Activated CD8-positive, alpha-beta T cell treated with anti-CD3 and anti-CD28 coated beads for 36 hours (primary cell): ENCODE measurements at regions not wholly inside any gene's neighbourhood (a gene's known extent, or its start where the extent isn't known, plus 50 kb on each side); places are given as distances from the start of the nearest gene placed in this dataset.
A peak's percentile ranks its signal among the peaks of the same experiment; 100 is the strongest.

Experiments
- ATAC-seq: fragments of 200-7000 bp; cut with Tn5 transposase; one replicate; pipeline ENCODE4 v1.10.0; 2021; ENCODE audit warnings: mild to moderate bottlenecking, moderate library complexity
- CTCF ChIA-PET: fragments of 350-600 bp; sonication (Branson Sonifier 250); formaldehyde crosslinking; loops from one replicate; lab custom pipeline; 2021; ENCODE audit warnings: antibody characterized with exemption; lab: Charles Lee
- POLR2A ChIA-PET: fragments of 350-600 bp; sonication (Branson Sonifier 250); formaldehyde crosslinking; loops from one replicate; lab custom pipeline; 2021; ENCODE audit warnings: antibody characterized with exemption; lab: Charles Lee
- DNase-seq: peaks from one replicate; pipeline ENCODE4 v3.0.0-alpha.2; 2020
- H3K27ac Mint-ChIP-seq: one replicate; pipeline ENCODE4 v1.8.0; 2021; ENCODE audit warnings: mild to moderate bottlenecking, mixed read lengths
- H3K27me3 Mint-ChIP-seq: one replicate; pipeline ENCODE4 v1.8.0; 2021; ENCODE audit warnings: mixed read lengths
- H3K36me3 Mint-ChIP-seq: one replicate; pipeline ENCODE4 v1.8.0; 2021; ENCODE audit warnings: low read depth, mixed read lengths
- H3K4me1 Mint-ChIP-seq: one replicate; pipeline ENCODE4 v1.8.0; 2021; ENCODE audit warnings: low read depth, mixed read lengths
- H3K4me3 Mint-ChIP-seq: one replicate; pipeline ENCODE4 v1.8.0; 2021; ENCODE audit warnings: mild to moderate bottlenecking, moderate library complexity, mixed read lengths
- H3K9me3 Mint-ChIP-seq: one replicate; pipeline ENCODE4 v1.8.0; 2021; ENCODE audit warnings: mixed read lengths
- intact Hi-C: fragments of 100-400 bp; cut with micrococcal nuclease; formaldehyde crosslinking; loops from one replicate; pipeline ENCODE4 v1.10.0; 2022
- TF ChIP-seq, protein P1 (sequence below): fragments of 200-600 bp; IDR thresholded peaks from one replicate; pipeline ENCODE4 v1.8.0; 2022; ENCODE audit warnings: antibody characterized with exemption, mild to moderate bottlenecking

DNA sequence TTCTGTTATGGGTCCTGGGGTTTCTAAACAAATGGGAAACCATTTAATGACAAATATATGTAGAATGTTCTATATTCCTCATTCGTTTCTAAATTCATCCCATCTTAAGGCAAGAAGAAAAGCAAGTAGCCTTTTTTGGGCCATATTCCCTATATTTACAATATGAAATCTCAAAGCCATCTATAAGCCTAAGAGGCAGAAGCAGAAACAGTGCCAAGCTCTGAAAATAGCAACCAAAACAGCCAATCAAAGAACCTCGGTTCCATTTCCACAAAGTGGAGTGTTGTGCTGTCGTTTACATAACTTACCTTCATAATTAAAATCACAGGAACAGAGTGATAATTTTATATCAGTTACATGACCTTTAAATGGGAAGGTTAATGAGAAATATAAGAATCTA lies 330.6 kb upstream of the GATB start:
- ATAC-seq = no peak
- Mint-ChIP-seq H3K27ac (no peak overlapping the region), H3K4me3 (no peak overlapping the region), H3K9me3 (no peaks in the 10 kb centered on the region), H3K36me3 (no peaks in the 10 kb centered on the region), H3K27me3 (no peaks in the 10 kb centered on the region), H3K4me1 (peaks cover 41% of the 10 kb centered on the region)
- TF ChIP-seq, protein P1, sequence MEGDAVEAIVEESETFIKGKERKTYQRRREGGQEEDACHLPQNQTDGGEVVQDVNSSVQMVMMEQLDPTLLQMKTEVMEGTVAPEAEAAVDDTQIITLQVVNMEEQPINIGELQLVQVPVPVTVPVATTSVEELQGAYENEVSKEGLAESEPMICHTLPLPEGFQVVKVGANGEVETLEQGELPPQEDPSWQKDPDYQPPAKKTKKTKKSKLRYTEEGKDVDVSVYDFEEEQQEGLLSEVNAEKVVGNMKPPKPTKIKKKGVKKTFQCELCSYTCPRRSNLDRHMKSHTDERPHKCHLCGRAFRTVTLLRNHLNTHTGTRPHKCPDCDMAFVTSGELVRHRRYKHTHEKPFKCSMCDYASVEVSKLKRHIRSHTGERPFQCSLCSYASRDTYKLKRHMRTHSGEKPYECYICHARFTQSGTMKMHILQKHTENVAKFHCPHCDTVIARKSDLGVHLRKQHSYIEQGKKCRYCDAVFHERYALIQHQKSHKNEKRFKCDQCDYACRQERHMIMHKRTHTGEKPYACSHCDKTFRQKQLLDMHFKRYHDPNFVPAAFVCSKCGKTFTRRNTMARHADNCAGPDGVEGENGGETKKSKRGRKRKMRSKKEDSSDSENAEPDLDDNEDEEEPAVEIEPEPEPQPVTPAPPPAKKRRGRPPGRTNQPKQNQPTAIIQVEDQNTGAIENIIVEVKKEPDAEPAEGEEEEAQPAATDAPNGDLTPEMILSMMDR = no peak
- DNase-seq = no peak
- intact Hi-C loops = no loop called here
- ChIA-PET CTCF (no interaction called here), POLR2A (interaction anchor here (2.4 kb wide), 1 partner anchor 9 kb away, joined by 11 read pairs; no protein-coding TSS in a partner anchor)

DNA sequence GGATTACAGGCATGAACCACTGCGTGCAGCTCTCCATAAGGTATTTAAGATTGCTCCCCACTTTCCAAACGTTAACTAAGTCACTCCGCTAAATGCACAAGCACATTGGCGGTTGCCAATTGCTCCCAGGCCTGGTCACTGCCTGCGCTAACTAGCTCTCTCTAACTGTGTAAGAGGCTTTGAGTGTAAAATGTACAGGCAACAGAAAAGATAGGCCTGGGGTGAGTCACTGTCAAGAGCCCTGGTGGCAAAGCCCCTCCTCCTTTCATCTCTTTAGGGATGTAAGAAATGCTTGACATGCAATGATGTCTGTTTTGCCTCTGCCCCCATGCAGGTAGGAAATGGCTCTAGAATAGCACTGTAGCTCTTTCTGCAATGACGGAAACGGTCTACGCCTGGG lies 329.7 kb upstream of the GATB start:
- intact Hi-C loops = no loop called here
- Mint-ChIP-seq H3K9me3 (no peaks in the 10 kb centered on the region), H3K4me3 (no peak overlapping the region), H3K27ac (peak overlapping the region; percentile 85), H3K36me3 (no peaks in the 10 kb centered on the region), H3K4me1 (peaks cover 39% of the 10 kb centered on the region), H3K27me3 (no peaks in the 10 kb centered on the region)
- TF ChIP-seq, protein P1 = no peak
- ChIA-PET CTCF (interaction anchor here (1.6 kb wide), 1 partner anchor 10 kb away, joined by 8 read pairs; no protein-coding TSS in a partner anchor), POLR2A (interaction anchor here (2.4 kb wide), 1 partner anchor 10 kb away, joined by 11 read pairs; no protein-coding TSS in a partner anchor)
- DNase-seq (peak; percentile 57), ATAC-seq (peak; percentile 88)

DNA sequence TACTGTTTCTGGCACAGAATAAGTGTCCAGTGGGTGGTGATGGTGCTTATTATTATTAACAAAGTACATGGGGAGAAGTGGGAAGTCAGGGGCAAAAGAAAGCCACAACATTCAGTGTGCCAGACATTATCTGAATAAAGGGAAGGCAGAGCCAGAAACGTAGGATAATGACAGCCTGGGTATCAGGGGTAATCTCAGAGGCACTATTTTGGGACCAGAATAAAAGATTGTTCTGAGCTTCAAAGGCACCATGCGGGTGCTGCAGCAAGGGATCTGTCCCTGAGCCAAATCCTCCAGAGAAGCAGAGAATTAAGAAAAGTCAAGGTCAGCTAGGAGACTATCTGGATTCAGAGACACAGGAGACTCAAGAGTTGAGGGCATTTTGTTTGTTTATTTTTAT lies 328.8 kb upstream of the GATB start:
- no peaks in the 10 kb centered on the region for H3K9me3 Mint-ChIP-seq
- DNase-seq (no peak), ATAC-seq (no peak)
- H3K4me1 Mint-ChIP-seq = peaks cover 39% of the 10 kb centered on the region
- intact Hi-C loops = no loop called here
- no peak overlapping the region for H3K27ac Mint-ChIP-seq
- ChIA-PET POLR2A (interaction anchor here (2.4 kb wide), 1 partner anchor 11 kb away, joined by 11 read pairs; no protein-coding TSS in a partner anchor), CTCF (interaction anchor here (1.6 kb wide), 1 partner anchor 11 kb away, joined by 8 read pairs; no protein-coding TSS in a partner anchor)
- TF ChIP-seq, protein P1 = no peak
- H3K4me3 Mint-ChIP-seq = no peak overlapping the region
- no peaks in the 10 kb centered on the region for H3K27me3 Mint-ChIP-seq
- H3K36me3 Mint-ChIP-seq = no peaks in the 10 kb centered on the region

DNA sequence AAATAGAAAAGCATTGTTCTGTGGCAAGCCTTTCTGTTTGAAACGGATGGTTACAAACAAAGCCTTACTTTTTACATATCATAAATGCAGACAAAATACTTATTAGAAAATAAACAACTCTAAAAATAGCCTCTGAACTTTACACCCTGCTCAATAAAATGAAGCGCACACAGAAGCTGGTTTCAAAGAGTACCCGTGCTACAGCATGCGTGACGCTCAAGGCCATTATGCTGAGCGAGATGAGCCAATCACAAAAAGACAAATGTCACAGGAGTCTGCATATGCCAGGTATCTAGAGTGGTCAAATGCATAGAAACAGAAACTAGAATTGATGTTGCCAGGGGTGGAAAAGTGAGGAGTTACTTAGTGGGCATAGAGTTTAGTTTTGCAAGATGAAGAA lies 326.5 kb upstream of the GATB start:
- ChIA-PET CTCF (interaction anchor here (1.5 kb wide), 1 partner anchor 10 kb away, joined by 3 read pairs; no protein-coding TSS in a partner anchor), POLR2A (no interaction called here)
- Mint-ChIP-seq H3K27ac (no peak overlapping the region), H3K4me1 (peaks cover 30% of the 10 kb centered on the region), H3K4me3 (no peak overlapping the region), H3K27me3 (no peaks in the 10 kb centered on the region), H3K9me3 (no peaks in the 10 kb centered on the region), H3K36me3 (no peaks in the 10 kb centered on the region)
- TF ChIP-seq, protein P1 = no peak
- intact Hi-C loops = no loop called here
- ATAC-seq (no peak), DNase-seq (no peak)

DNA sequence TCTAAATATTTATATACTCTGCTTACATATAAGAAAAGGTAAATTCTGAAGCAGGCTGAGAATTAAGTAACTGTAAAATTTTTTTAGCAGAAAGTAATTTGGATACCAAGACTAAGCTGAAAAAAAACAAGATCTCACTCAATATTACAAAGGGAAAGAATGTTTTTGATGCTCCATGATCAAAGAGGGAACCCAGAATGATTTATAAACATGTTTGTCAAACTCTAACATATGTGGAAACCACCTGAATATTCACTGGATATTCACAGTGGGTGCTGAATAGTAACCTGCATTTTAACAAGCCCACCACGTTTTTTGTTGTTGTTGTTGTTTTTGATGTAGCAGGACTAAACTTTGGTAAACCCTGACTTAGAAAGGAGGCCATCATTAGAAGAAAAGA lies 324.9 kb upstream of the GATB start:
- peaks cover 41% of the 10 kb centered on the region for H3K4me1 Mint-ChIP-seq
- intact Hi-C loops = no loop called here
- ChIA-PET POLR2A (no interaction called here), CTCF (interaction anchor here (0.9 kb wide), 1 partner anchor 15 kb away, joined by 4 read pairs; no protein-coding TSS in a partner anchor)
- DNase-seq (no peak), ATAC-seq (no peak)
- H3K27me3 Mint-ChIP-seq = no peaks in the 10 kb centered on the region
- no peak overlapping the region for H3K4me3 Mint-ChIP-seq
- TF ChIP-seq, protein P1 = no peak
- H3K27ac Mint-ChIP-seq = no peak overlapping the region
- no peaks in the 10 kb centered on the region for H3K36me3 Mint-ChIP-seq
- H3K9me3 Mint-ChIP-seq = no peaks in the 10 kb centered on the region
